ENCODE measurements at regions not wholly inside any gene's neighbourhood (a gene's known extent, or its start where the extent isn't known, plus 50 kb on each side); places are given as distances from the start of the nearest gene placed in this dataset.

DNA sequence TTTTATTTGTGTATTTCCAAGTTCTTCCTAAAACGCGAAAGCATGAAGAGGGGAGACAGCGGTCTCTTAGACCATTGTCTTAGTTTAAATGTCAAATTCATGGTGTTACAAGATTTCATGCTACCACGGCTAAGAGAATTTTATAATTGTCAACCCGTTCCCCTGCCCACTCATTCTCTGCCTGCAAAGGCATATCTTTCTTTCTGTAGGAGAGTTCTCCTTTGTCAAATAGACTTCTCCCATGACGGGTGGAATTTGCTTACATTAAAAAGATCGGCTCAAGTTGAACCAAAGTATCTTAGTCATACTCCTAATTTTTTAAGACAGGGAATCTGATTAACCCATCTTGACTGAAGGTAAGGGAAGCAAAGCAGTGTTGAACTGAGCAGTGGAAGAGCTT is 539.2 kb downstream of the REEP3 start:
- Histone ChIP-seq H2BK15ac (ENCODE audit: low read depth, poor library complexity, severe bottlenecking) (no peak overlapping the region), H3K4ac (ENCODE audit: low read depth in 1 of 2, low read length in 2 of 2) (no peak overlapping the region), H2AK5ac (ENCODE audit: low read length, severe bottlenecking) (no peak overlapping the region), H3K4me2 (ENCODE audit: low read length, poor library complexity, severe bottlenecking) (no peak overlapping the region), H3K9me3 (ENCODE audit: control insufficient read depth, low read length) (no peaks in the 10 kb centered on the region), H3K36me3 (ENCODE audit: control insufficient read depth in 1 of 2, insufficient read depth in 2 of 2, low read depth in 1 of 2, low read length in 2 of 2) (no peaks in the 10 kb centered on the region), H2BK120ac (ENCODE audit: low read depth, low read length) (no peak overlapping the region), H2BK5ac (ENCODE audit: low read depth, low read length, poor library complexity, severe bottlenecking) (no peak overlapping the region), H3K27me3 (ENCODE audit: control insufficient read depth in 1 of 2, insufficient read depth in 1 of 2, low read length in 2 of 2) (no peaks in the 10 kb centered on the region), H3K23ac (ENCODE audit: low read length in 2 of 2) (no peak overlapping the region), H3K27ac (ENCODE audit: low read length, poor library complexity, severe bottlenecking) (no peak overlapping the region), H4K91ac (ENCODE audit: low read length) (no peak overlapping the region), H2AFZ (ENCODE audit: low read depth, low read length) (no peak overlapping the region), H3K4me3 (ENCODE audit: insufficient read depth in 1 of 2, low read depth in 1 of 2, low read length in 2 of 2) (no peak overlapping the region), H3K18ac (ENCODE audit: low read depth in 1 of 2, low read length in 2 of 2) (no peak overlapping the region), H3K4me1 (ENCODE audit: control insufficient read depth, insufficient read depth, low read depth, low read length) (no peaks in the 10 kb centered on the region), H4K8ac (ENCODE audit: low read length) (no peak overlapping the region), H3K14ac (ENCODE audit: low read length in 2 of 2) (no peak overlapping the region), H3K79me1 (replicated peaks; ENCODE audit: low read length, poor library complexity, severe bottlenecking) (no peaks in the 10 kb centered on the region), H2BK12ac (ENCODE audit: low read length in 2 of 2) (no peak overlapping the region), H3K9ac (ENCODE audit: low read length) (no peak overlapping the region)
- DNase-seq: no peak
- 92% methylated on average over 7 of the region's 7 CpGs for WGBS

DNA sequence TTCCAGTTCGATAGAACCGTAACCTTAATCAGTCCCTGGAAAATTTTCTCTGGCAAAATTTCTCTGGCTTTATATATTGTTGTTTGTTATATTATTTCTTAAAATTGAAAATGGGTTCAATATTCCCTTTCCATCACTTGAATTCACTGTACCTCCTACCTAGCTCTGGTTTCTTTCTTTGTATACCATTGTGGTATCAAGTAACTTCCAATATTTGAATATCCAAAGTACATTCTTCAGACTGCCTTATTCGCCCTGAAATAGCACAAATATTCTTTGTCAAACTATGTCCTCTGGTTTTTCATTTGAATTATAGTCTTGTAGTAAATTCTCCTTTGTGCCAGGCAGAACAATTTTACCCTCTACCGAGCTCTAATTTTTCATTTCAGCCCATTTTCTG is 541.6 kb downstream of the REEP3 start:
- Histone ChIP-seq H2AK5ac (ENCODE audit: low read length, severe bottlenecking) (no peak overlapping the region), H3K27ac (ENCODE audit: low read length, poor library complexity, severe bottlenecking) (no peak overlapping the region), H3K4me1 (ENCODE audit: control insufficient read depth, insufficient read depth, low read depth, low read length) (no peaks in the 10 kb centered on the region), H2AFZ (ENCODE audit: low read depth, low read length) (no peak overlapping the region), H2BK15ac (ENCODE audit: low read depth, poor library complexity, severe bottlenecking) (no peak overlapping the region), H3K4me3 (ENCODE audit: insufficient read depth in 1 of 2, low read depth in 1 of 2, low read length in 2 of 2) (no peak overlapping the region), H3K4ac (ENCODE audit: low read depth in 1 of 2, low read length in 2 of 2) (no peak overlapping the region), H3K4me2 (ENCODE audit: low read length, poor library complexity, severe bottlenecking) (no peak overlapping the region), H4K91ac (ENCODE audit: low read length) (no peak overlapping the region), H2BK12ac (ENCODE audit: low read length in 2 of 2) (no peak overlapping the region), H3K9ac (ENCODE audit: low read length) (no peak overlapping the region), H2BK5ac (ENCODE audit: low read depth, low read length, poor library complexity, severe bottlenecking) (no peak overlapping the region), H3K27me3 (ENCODE audit: control insufficient read depth in 1 of 2, insufficient read depth in 1 of 2, low read length in 2 of 2) (no peaks in the 10 kb centered on the region), H3K14ac (ENCODE audit: low read length in 2 of 2) (no peak overlapping the region), H3K36me3 (ENCODE audit: control insufficient read depth in 1 of 2, insufficient read depth in 2 of 2, low read depth in 1 of 2, low read length in 2 of 2) (no peaks in the 10 kb centered on the region), H4K8ac (ENCODE audit: low read length) (no peak overlapping the region), H3K23ac (ENCODE audit: low read length in 2 of 2) (no peak overlapping the region), H3K79me1 (replicated peaks; ENCODE audit: low read length, poor library complexity, severe bottlenecking) (no peaks in the 10 kb centered on the region), H3K18ac (ENCODE audit: low read depth in 1 of 2, low read length in 2 of 2) (no peak overlapping the region), H3K9me3 (ENCODE audit: control insufficient read depth, low read length) (no peaks in the 10 kb centered on the region), H2BK120ac (ENCODE audit: low read depth, low read length) (no peak overlapping the region)
- WGBS: no CpG with 5 or more reads among the region's 4 CpGs
- DNase-seq: no peak

- Histone ChIP-seq H3K23ac (ENCODE audit: low read length in 2 of 2) (no peak overlapping the region), H2BK5ac (ENCODE audit: low read depth, low read length, poor library complexity, severe bottlenecking) (no peak overlapping the region), H3K27ac (ENCODE audit: low read length, poor library complexity, severe bottlenecking) (no peak overlapping the region), H3K4me1 (ENCODE audit: control insufficient read depth, insufficient read depth, low read depth, low read length) (no peaks in the 10 kb centered on the region), H3K4me3 (ENCODE audit: insufficient read depth in 1 of 2, low read depth in 1 of 2, low read length in 2 of 2) (no peak overlapping the region), H2BK12ac (ENCODE audit: low read length in 2 of 2) (no peak overlapping the region), H3K4ac (ENCODE audit: low read depth in 1 of 2, low read length in 2 of 2) (no peak overlapping the region), H3K36me3 (ENCODE audit: control insufficient read depth in 1 of 2, insufficient read depth in 2 of 2, low read depth in 1 of 2, low read length in 2 of 2) (no peaks in the 10 kb centered on the region), H2BK15ac (ENCODE audit: low read depth, poor library complexity, severe bottlenecking) (no peak overlapping the region), H3K9me3 (ENCODE audit: control insufficient read depth, low read length) (no peaks in the 10 kb centered on the region), H3K79me1 (replicated peaks; ENCODE audit: low read length, poor library complexity, severe bottlenecking) (no peaks in the 10 kb centered on the region), H3K27me3 (ENCODE audit: control insufficient read depth in 1 of 2, insufficient read depth in 1 of 2, low read length in 2 of 2) (peaks cover 0 to 3% of the 10 kb centered on the region in 2 experiments), H2AFZ (ENCODE audit: low read depth, low read length) (no peak overlapping the region), H3K18ac (ENCODE audit: low read depth in 1 of 2, low read length in 2 of 2) (no peak overlapping the region), H3K14ac (ENCODE audit: low read length in 2 of 2) (no peak overlapping the region), H2BK120ac (ENCODE audit: low read depth, low read length) (no peak overlapping the region), H3K4me2 (ENCODE audit: low read length, poor library complexity, severe bottlenecking) (no peak overlapping the region), H3K9ac (ENCODE audit: low read length) (no peak overlapping the region), H2AK5ac (ENCODE audit: low read length, severe bottlenecking) (no peak overlapping the region), H4K91ac (ENCODE audit: low read length) (no peak overlapping the region), H4K8ac (ENCODE audit: low read length) (no peak overlapping the region)
- DNase-seq: no peak
- WGBS: 64% methylated on average over 4 of the region's 4 CpGs
These were observed 545.9 kb downstream of the REEP3 start for GRCh38 chr10:64067009-64067606.

DNA sequence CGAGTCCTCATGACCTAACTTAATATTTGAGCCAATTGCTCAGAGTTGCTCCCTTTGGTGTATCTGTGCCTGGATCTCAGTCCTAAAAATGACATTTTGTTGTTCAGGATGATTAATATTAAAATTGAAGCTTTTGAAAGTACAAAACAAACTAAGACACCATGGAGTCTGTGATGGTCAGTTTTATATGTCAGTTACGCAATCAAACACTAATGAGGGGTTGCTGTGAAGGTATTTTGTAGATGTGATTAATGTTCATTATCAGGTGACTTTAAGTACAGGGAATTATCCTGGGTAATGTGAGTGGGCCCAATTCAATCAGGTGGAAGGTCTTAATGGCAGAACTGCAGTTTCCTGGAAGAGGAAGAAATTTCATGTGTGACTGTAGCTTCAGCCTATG is 546.7 kb downstream of the REEP3 start:
- no peak overlapping the region for H2BK120ac ChIP-seq (ENCODE audit: low read depth, low read length)
- H2BK15ac ChIP-seq (ENCODE audit: low read depth, poor library complexity, severe bottlenecking): no peak overlapping the region
- no peak overlapping the region for H3K14ac ChIP-seq (ENCODE audit: low read length in 2 of 2)
- no peak overlapping the region for H4K91ac ChIP-seq (ENCODE audit: low read length)
- H3K9ac ChIP-seq (ENCODE audit: low read length): no peak overlapping the region
- no peak overlapping the region for H3K4me2 ChIP-seq (ENCODE audit: low read length, poor library complexity, severe bottlenecking)
- H3K27ac ChIP-seq (ENCODE audit: low read length, poor library complexity, severe bottlenecking): no peak overlapping the region
- H2AK5ac ChIP-seq (ENCODE audit: low read length, severe bottlenecking): no peak overlapping the region
- 94% methylated on average over 2 of the region's 2 CpGs for WGBS
- H3K4ac ChIP-seq (ENCODE audit: low read depth in 1 of 2, low read length in 2 of 2): no peak overlapping the region
- no peak overlapping the region for H2AFZ ChIP-seq (ENCODE audit: low read depth, low read length)
- H2BK5ac ChIP-seq (ENCODE audit: low read depth, low read length, poor library complexity, severe bottlenecking): no peak overlapping the region
- no peaks in the 10 kb centered on the region for H3K36me3 ChIP-seq (ENCODE audit: control insufficient read depth in 1 of 2, insufficient read depth in 2 of 2, low read depth in 1 of 2, low read length in 2 of 2)
- no peak for DNase-seq
- peaks cover 0 to 3% of the 10 kb centered on the region in 2 experiments for H3K27me3 ChIP-seq (ENCODE audit: control insufficient read depth in 1 of 2, insufficient read depth in 1 of 2, low read length in 2 of 2)
- H4K8ac ChIP-seq (ENCODE audit: low read length): no peak overlapping the region
- H2BK12ac ChIP-seq (ENCODE audit: low read length in 2 of 2): no peak overlapping the region
- no peak overlapping the region for H3K23ac ChIP-seq (ENCODE audit: low read length in 2 of 2)
- H3K9me3 ChIP-seq (ENCODE audit: control insufficient read depth, low read length): no peaks in the 10 kb centered on the region
- H3K79me1 ChIP-seq (replicated peaks; ENCODE audit: low read length, poor library complexity, severe bottlenecking): no peaks in the 10 kb centered on the region
- no peak overlapping the region for H3K4me3 ChIP-seq (ENCODE audit: insufficient read depth in 1 of 2, low read depth in 1 of 2, low read length in 2 of 2)
- H3K4me1 ChIP-seq (ENCODE audit: control insufficient read depth, insufficient read depth, low read depth, low read length): no peaks in the 10 kb centered on the region
- no peak overlapping the region for H3K18ac ChIP-seq (ENCODE audit: low read depth in 1 of 2, low read length in 2 of 2)

Data from mesenchymal stem cell (in vitro differentiated cells and primary cell).